LNCaP clone FGC (cell line): ENCODE measurements at regions not wholly inside any gene's neighbourhood (a gene's known extent, or its start where the extent isn't known, plus 50 kb on each side); places are given as distances from the start of the nearest gene placed in this dataset.

ENCODE experiments used
- DNase-seq: peaks from one replicate; pipeline ENCODE4 v3.0.0-alpha.2; 2011; ENCODE audit warnings: low read depth
- H3K4me3 ChIP-seq: 2 replicates; pipeline ENCODE4 v1.5.1; 2011; ENCODE audit warnings: mild to moderate bottlenecking, low read depth, low read length, control low read depth
- CTCF ChIP-seq: IDR thresholded peaks from 2 replicates; pipeline ENCODE4 v1.5.1; 2012; ENCODE audit warnings: mild to moderate bottlenecking; ENCODE audit not compliant: control insufficient read depth, insufficient read depth; ENCODE audit errors: extremely low read depth

DNA sequence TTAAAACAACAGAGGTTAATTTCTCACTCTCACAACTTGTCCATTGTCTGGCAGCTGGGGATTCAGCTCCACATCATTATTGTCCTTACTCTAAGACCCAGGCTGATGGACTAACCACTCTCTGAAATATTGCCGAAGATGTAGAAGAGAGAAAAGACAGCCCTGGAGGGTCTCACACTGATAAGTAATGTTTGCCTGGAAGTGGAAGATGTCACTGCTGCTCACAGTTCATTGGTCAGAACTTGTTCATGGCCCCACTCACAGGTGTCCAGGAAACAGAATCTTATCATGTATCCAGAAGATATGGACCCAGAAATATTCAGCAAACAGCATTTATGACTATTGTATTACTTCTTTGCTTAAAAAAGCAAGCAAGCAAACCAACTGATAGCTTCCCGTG is 62.2 kb upstream of the LPP start:
- no peak overlapping the region for H3K4me3 ChIP-seq
- DNase-seq, result no peak
- TF ChIP-seq CTCF, result no peak

- no peak for TF ChIP-seq CTCF
- DNase-seq, result no peak
These were observed 61.3 kb upstream of the LPP start for GRCh38 chr3:188092648-188093047.

DNA sequence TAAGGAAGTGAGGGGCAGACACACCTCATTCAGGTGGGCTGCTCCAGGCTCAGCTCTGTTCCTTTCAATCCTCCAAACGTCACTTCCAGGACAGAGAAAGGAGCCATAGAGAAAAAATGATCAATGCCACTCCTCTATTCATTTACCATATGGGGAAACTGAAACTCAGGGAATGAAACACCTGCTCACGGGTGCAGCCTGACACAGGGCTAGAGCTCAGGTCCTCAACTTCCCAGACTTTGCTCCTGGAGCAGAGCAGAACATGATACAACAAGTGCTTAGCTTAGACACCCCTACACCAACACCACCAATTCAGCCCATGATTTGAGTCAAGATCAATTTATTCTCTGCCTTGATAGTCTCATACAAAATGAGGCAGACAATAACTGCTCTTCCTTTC is 58.5 kb upstream of the LPP start:
- no peak for DNase-seq
- H3K4me3 ChIP-seq, result no peak overlapping the region
- no peak for TF ChIP-seq CTCF

More at GRCh38 chr3:188092648-188093047, 61.3 kb upstream of the LPP start:
- no peak overlapping the region for H3K4me3 ChIP-seq

GRCh38 chr3:188097791-188098190 is 56.2 kb upstream of the LPP start:
- DNase-seq, result no peak
- no peak overlapping the region for H3K4me3 ChIP-seq
- no peak for TF ChIP-seq CTCF

DNA sequence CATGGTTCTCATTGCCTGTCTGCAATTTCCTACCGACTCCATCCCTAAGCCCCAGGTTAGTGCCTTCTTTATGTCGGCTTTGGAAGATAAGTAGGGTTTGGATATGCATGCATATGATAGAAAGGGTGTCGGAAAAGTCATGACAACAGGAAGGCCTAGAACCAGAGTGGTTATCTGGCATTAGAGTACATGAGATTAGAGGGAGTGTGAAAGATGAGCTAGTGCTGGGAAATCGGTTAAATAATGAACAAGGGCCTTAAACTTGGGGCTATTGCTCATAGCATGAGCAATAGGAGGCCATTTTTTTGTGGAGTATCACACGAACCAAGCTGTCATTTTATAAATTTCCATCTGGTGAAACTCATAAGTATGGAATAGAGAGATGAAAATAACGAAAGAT is 54.0 kb upstream of the LPP start:
- no peak overlapping the region for H3K4me3 ChIP-seq
- TF ChIP-seq CTCF, result no peak
- DNase-seq, result no peak

- TF ChIP-seq CTCF, result no peak
These were observed 51.0 kb upstream of the LPP start for GRCh38 chr3:188102861-188103547.

GRCh38 chr3:188104050-188104449 is 49.9 kb upstream of the LPP start:
- DNase-seq, result no peak
- no peak overlapping the region for H3K4me3 ChIP-seq
- no peak for TF ChIP-seq CTCF

More at GRCh38 chr3:188102861-188103547, 51.0 kb upstream of the LPP start:
- DNase-seq, result no peak
- no peak overlapping the region for H3K4me3 ChIP-seq
